SW 1271 (cell line): ENCODE measurements at regions not wholly inside any gene's neighbourhood (a gene's known extent, or its start where the extent isn't known, plus 50 kb on each side); places are given as distances from the start of the nearest gene placed in this dataset.

Source experiments
- DNase-seq, 2 experiments: peaks; one replicate each; lab custom pipeline; 2025; lab: John Stamatoyannopoulos, UW

DNA sequence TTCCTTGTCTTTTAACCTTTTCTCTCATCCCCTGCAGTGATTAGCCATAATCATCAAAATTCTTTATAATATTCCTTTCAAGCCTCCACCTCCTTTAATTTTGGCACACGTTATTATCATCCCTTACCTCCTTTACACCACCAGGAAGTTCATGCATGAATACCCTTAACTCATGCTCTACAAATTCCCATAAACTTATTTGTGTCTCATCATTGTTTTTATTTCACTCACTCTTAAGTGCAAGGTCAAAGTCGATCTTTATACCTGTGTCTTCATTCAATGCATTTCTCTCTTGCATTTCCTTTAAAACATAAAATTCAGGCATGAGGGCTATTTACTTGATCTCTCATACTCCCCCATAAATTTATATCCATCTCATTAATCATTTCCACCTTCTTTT is 1064.6 kb upstream of the CADM2 start:
- no peak for DNase-seq

DNA sequence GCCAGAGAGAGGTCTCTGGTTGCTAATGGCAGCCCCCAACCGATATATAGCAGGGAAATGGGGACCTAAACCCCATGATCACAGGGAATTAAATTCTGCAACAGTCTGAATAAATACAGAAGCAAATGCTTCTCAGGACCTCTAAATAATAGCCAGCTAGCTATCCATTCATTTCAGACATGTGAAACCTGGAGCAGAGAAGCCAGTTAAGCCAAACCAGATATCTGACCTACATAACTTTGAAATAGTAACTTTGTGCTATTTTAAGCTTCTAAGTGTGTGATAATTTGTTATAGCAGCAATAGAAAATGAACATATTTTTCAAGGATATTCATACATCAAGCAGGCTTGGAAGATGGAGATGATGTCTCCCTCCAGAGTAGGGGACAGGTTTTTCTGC is 1062.9 kb upstream of the CADM2 start:
- DNase-seq = no peak

DNA sequence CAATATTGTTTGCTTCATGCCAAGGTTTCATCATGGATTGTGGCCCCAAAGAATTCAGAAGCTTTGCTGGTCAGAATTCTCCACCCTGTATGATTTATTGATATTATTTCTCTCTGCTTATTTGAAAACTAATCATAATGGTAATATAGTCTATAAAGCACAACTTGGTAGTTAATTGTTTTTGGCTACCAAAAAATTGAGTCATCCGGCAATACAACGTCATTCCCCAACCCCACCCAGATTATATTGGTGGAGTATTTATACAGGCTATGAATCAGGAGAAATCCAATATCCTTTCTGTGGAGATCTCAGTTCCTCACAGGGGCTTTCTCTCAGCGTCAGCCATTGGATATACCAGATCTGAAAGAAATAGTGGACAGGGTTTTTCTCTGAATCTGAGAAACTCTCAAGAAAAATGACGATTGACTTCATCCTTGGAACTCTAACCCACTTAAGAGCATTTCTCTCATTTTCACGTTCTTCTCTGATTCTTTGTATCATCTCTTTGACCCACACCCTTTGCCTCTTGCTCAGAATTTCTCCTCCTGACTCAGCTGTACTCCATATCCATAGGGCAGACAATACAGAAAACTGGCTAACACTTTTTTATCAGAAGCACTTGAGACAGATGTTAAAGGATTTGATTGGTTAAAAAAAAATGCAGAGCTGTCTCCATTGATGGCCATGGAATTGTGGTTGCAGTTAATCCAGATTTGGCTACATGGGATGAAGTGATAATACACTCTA is 1055.8 kb upstream of the CADM2 start:
- no peak for DNase-seq

DNA sequence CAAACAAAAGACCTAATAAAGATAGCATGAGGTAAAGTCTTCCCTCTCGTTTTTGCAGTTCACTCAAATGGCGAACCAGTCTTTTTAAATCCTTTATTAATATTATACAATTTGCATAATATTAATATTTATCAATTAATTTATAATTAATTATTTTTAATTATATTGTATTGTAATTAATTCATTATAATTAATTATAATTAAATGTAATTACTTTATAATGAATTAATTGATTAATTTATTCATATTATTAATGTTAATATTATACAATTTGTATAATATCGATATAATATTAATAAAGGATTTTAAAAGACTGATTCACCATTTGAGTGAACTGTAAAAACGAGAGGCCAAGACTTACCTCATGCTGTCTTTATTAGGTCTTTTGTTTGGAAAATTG is 1045.4 kb upstream of the CADM2 start:
- no peak for DNase-seq

DNA sequence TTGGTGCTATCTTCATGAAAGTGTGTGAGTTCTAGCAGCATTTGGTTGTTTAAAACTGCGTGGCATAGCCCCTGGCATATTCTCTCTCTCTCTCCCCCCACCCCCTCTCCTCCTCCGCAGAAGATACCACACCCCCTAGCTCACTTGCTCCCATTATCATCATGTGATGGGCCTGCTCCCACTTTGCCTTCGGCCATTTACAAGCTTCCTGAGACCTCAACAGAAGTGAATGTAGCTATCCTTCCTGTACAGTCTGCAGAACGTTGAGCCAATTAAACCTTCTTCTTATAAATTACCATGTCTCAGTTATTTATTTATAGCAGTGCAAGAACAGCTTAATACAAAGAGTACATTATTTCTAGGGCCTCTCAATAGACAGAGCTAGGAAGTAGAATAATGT is 1032.5 kb upstream of the CADM2 start:
- no peak for DNase-seq

DNA sequence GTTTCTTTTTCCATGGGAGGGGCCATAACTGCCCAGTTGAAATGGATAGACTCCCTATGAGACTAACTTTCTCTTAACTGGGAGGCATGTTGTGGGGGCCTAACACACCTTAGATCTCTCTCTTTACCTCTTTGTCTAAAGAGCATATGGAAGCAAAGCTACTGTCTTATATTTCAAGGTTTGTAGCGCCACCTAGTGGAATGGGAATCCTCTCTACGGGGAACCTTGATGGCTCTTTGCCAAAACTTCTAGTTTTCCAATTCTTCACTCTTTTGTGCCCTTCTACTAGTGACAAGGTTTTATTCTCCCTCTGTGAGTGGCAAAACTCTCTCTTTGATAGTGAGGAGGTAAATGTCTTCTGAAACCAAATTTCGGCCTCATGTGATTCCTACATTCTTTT is 1030.4 kb upstream of the CADM2 start:
- DNase-seq = peak in 1 of 2 experiments; percentile 31

DNA sequence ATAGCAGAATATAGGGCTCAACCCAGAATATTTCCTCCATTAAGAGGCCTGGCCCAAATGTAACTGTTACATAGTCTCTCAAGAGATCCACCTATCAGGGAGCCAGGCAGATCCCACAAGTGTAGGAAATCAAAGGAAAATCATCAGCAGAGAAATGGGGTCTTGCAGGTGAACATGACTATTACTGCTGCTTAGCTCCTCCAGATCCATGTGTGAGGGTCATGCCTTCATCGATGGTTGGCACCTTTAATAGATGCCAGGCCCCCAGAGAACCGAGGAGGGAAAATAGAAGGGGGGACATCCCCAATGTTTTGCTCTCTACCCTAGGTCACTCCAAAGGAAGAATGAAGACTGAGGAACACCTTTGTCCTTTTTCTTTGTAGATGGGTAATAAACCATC is 1029.9 kb upstream of the CADM2 start:
- DNase-seq = no peak

DNA sequence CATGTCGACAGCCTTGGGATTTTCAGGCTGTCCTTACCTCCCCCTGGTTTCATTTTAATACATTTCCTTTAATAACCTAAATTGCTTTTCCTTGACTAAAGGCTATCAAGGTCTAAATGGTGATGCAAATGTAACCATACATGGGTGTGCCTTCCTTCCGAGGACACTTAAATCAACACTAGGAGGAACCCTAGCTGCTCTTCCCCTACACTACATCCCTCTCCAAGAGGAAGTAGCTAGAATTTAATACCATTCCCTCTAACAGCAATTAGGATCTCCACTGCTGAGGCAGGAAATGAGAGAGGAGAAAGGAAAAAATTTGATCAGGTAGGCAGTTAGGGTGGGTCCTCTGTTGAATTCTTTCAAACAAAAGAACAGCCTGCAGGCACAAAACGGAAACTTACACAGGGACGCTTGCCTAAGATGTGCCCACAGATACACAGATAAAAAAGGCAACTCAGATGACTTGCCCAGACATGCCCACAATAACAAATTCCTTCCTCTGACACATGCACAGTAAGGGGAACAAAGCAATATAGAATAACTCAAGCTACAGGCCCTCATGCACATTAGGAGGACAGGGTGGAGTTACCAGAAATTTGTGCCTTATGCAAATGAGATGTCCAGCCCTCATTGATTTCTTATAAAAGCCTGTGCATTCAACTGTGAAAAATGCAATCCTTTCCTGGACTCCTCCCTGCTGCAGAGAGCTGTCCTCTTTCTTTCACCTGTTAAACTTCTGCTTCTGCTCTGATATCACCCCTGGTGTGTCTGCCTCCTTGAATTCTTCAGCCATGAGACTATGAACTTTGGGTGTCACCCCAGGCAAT is 1024.4 kb upstream of the CADM2 start:
- peak; percentile 3 to 47 for DNase-seq

DNA sequence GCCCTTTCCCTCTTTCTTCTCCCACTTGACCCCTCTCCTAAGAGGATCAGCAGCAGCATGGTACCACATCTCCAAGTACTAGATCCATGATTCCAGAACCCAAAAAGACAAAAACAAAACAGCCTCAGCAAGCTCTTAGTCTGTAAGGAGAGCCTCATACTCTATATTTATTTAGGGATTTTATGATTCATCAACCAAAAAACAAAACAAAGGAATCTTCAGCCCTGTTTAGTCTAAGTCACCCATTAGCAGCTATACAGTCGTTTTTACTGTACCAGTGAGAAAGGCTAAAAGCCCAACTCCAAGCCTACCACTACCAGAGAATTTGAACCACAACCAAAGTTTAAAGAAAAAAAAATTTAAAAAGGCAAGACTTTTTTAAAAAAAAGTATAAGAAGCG is 1020.3 kb upstream of the CADM2 start:
- no peak for DNase-seq

DNA sequence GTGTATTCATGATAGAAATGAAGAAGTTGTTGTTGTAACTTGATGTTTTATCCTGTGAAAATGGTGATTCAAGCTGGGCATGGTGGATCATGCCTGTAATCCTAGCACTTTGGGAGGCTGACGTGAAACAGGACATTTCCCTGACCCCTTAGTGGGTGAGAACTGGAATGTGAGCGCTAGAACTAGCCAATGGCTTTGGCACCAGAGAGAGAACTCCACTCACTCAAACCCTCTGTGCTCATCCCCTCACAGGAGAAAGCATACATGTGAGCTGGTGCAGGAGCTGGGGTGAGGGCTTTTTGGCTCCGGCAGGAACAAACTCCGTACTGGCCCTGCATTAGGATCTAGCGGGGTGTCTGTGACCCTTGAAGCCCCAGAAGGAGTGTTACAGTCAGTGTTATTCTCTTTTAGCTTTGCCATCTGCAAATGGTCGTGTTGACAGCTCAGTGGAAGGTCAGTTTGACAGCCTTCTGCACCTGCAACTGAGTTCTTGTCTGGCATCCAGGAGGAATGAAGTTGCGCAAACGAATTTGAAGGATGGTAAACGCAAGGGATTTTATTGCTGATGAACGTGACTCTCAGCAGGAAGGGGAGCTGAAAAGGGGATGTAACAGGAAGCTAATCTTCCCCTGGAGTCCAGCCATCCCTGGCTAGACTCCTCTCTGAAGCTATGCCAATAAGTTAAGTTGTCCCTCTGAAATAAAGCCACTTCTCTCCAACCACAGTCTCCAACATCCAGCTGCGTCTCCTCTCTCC is 1016.6 kb upstream of the CADM2 start:
- no peak for DNase-seq

DNA sequence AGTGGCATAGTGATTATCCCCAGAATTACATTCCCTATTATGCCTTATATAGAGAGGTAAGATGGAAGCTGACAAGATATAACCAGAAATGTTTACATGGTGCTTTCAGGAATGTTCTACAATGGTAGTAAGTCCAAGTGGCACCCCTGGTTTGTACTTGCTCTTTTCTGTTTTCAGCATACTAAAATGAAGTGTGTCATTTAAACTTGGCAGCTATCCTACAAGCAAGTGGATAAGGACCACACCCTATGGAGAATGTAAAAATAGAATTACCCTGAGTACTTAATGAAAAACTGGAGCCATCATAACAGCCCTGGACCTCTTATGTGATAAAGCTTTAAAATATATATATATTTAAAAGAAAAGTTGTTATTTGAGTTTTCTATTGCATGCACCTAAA is 1012.7 kb upstream of the CADM2 start:
- DNase-seq = no peak

DNA sequence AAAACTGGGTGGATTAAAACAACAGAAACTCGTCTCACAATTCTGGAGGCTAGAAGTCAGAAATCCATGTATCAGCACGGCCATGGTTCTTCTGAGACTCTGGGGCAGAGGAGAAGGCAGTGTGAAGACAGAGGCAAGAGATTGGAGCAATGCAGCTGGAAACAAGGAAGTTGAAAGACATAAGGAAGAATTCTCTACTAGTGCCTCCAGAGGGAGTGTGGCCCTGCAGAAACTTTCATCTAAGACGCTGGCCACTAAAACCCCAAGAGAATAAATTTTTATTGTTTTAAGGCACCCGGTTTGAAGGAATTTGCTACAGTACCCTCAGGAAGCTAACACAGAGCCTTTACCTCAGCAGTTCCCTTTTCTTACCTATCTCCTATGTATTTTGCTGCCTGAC is 1012.2 kb upstream of the CADM2 start:
- DNase-seq = peak in 1 of 2 experiments; percentile 13

DNA sequence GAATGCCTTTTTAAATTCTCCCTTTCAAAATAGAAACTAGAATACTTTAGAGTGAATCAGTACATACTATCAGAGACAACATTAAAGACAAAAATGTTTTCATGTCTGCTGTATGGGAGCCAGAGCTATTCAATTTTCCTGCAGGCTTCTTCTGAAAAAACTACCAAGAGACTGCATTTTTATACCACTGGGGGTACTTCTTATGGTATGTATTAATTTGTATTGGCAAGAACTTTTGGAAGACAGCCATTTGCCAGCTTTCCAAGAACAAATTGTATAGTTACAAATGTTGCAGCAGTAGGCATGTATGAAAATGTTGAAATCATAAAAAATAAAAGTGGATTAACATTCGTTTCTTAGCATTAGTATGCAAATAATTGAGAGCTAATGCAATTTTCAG is 1010.0 kb upstream of the CADM2 start:
- DNase-seq = no peak

DNA sequence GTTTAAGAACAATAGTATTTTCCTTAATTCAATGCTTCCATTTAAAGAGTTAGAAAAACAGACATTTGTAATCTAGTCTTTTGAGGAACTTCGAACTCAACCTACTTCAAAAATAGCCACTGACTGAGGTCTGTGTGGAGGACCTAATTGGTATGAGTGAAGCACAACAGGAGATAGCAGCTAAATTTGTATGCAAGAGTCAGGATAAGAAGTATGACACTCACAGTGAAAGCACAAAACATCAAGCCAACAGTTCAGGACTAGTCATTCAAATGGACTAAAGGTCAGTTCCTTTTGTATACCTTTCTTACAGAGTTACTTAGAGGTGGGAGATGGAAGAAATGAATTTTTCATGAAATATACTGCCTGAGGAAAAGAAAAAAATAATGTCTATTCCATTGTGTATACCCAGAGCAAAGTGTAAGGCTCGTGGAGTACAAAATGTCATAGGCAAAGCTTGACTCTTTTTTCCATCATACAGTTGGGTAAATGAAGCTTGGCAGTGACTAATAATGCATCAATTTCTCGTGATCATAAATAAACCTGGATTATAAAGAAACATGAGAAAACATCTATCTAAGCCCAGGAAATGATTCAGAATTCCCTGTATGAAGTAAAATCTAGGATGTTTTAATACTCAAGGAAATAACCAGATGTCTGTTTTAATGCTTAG is 1005.2 kb upstream of the CADM2 start:
- DNase-seq = no peak

DNA sequence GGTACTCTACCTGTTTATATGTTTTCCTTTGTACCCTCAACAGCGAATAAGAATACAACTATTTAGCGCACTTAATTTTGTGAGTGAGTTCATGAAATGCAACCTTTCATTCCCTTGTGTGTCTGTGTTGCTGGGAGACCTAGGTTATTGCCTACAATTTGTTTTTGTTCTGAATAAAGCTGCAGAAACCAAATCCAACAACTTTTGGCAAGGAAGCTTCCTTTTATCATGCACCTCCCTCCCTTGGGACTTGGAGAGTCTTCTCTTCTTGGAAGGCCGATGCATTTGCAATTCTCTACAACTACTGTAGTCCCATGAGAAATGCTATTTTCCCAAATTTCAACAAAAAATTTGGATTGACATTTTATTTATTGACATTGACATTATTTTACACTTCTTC is 1002.4 kb upstream of the CADM2 start:
- no peak for DNase-seq

DNA sequence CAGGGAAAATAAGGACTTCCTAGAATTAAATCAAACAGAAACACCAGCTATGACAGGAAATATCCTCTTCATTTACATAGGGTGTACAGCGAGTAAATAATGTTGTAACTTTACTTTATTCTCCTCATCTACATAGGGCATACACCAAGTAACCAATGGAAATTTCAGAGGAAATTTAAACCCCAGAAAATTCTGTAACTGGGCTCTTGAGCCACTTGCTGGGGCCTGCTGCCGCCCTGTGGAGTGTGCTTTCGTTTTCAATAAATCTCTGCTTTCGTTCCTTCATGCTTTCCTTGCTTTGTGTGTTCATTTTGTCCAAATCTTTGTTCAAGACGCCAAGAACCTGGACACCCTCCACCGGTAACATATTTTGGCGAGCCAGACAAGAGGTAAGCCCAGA is 990.4 kb upstream of the CADM2 start:
- DNase-seq = no peak

DNA sequence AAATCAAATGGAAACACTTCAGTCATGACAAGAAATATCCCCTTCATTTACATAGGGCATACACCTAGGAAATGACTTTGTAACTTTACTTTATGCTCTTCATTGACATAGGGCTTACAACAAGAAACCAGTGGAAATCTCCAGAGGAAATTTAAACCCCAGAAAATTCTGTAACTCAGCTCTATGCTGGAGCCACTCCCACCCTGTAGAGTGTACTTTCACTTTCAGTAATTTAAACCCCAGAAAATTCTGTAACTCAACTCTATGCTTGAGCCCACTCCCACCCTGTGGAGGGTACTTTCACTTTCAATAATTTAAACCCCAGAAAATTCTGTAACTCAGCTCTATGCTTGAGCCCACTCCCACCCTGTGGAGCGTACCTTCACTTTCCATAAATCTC is 987.1 kb upstream of the CADM2 start:
- DNase-seq = no peak

DNA sequence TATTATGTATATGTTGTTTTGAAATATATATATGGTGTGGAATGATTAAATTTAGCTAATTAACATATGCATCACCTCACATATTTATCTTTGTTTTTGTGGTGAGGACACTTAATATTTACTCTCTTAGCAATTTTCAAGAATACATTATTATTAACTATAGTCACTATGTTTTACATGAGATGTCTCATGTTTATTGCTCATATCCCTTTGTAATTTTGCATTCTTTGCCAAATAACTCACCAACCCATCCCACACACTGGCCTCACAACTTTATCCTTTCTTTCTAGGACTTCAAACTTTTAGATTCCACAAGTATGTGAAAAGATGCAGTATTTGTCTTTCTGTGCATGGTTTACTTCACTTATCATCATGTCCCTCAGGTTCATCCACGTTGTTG is 950.2 kb upstream of the CADM2 start:
- DNase-seq = no peak

DNA sequence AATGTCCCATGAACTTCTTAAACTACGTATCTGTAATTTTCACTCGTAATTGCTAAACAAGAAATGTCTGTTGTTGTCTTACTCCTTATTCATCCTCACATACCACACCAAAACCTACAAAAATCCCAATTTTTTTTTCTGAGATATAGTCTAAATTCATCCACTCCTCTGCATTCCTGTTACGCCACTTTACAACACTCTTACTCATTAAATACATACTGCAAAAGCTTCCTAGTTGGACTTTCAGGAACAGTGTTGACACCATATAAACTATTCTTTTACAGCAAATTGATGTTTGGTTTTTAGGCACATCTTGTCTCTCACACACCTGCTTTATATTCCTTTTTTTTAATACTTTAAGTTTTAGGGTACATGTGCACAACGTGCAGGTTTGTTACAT is 934.9 kb upstream of the CADM2 start:
- DNase-seq = no peak

DNA sequence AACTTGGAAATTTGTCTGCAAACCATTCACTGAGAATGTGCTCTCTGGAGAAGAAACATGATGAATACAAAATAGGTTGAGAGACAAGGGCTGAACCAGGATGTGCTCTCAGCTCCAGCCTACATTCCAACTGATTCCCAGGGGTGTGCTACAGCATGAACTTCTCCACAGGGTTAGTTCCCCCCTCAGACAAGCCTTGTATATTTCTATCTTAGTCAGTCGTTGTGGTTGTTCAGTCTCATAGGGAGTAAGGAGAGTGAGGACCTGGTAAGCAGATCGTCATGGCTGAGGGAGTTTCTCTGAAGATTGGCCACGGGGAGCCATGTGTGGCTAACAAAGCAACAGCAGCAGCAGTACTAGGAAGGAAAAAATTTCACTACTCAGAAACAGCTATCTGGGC is 919.7 kb upstream of the CADM2 start:
- DNase-seq = no peak

DNA sequence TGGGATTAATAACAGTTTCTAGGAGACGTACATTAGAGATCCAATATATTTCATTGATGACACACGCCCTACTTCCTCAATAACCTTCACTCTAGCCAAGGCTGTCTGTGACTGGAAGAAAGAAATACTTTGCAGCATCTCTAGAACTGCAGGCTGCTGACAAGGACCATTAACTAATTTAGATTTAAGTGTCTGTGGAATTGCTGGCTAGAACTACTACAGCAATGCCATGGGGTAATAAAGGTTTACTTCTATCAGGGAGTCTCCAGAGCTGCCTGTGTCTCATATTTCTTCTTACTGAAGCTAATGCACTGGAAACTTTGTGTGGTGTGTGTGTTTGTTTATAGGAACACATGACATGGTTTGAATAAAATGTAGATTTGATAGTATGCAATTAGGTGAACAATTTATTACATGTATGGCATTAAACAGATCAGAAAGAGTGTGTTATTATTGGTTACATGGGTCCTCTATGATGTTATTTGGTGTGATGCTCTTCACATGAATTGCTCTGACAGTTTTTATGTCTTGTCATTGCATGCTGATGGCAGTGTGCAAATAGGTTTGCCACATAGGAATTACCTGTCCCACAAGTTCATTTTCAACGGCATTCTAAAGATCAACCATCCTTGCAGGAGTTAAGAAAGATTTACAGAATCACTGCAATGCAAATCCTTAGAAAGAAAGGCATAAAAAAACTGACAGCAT is 916.2 kb upstream of the CADM2 start:
- DNase-seq = no peak

DNA sequence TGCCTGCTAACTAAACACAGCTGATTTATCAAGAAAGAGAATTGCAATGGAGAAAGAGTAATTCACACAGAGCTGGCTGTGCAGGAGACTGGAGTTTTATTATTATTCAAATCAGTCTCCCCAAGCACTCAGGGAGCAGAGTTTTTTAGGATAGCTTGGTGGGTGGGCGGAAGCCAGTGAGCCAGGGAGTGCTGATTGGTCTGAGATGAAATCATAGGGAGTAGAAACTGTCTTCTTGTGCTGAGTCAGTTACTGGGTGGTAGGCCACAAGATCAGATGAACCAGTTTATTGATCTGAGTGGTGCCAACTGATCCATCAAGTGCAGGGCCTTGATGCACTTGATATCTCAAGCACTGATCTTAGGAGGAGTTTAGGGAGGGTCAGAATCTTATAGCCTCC is 891.9 kb upstream of the CADM2 start:
- no peak for DNase-seq
